K562 (cell line): ENCODE measurements at regions not wholly inside any gene's neighbourhood (a gene's known extent, or its start where the extent isn't known, plus 50 kb on each side); places are given as distances from the start of the nearest gene placed in this dataset.
A peak's percentile ranks its signal among the peaks of the same experiment; 100 is the strongest.

Experiments used
- ARID4B ChIP-seq: sonication (generic); formaldehyde crosslinking; IDR thresholded peaks from 2 replicates; pipeline ENCODE4 v1.8.0; 2022; ENCODE audit warnings: mild to moderate bottlenecking, missing genetic modification reagents
- CC2D1A ChIP-seq: fragments of 450-650 bp; IDR thresholded peaks from 2 replicates; pipeline ENCODE4 v1.6.1; 2017; ENCODE audit warnings: mild to moderate bottlenecking
- E2F1 ChIP-seq: sonication (generic); formaldehyde crosslinking; IDR thresholded peaks from 2 replicates; pipeline ENCODE4 v1.8.1; 2023; ENCODE audit warnings: mild to moderate bottlenecking, missing genetic modification reagents, moderate library complexity
- ETS1 ChIP-seq: conservative IDR thresholded peaks from 2 replicates; pipeline ENCODE4 v1.6.1; 2011; ENCODE audit warnings: low read depth, mild to moderate bottlenecking, low read length; ENCODE audit not compliant: control insufficient read depth
- FOXP4 ChIP-seq: sonication (generic); formaldehyde crosslinking; IDR thresholded peaks from 2 replicates; pipeline ENCODE4 v1.8.0; 2022; ENCODE audit warnings: mild to moderate bottlenecking, missing genetic modification reagents, borderline replicate concordance
- KAT7 ChIP-seq: sonication (generic); formaldehyde crosslinking; IDR thresholded peaks from 2 replicates; pipeline ENCODE4 v1.8.0; 2022; ENCODE audit warnings: missing genetic modification reagents, mild to moderate bottlenecking, borderline replicate concordance
- KDM4B ChIP-seq, 2 experiments: fragments of 450-650 bp in 1 of 2; sonication (generic) in 1 of 2; IDR thresholded peaks; 2 replicates each; pipeline ENCODE4 v1.6.1; 2016 to 2017; ENCODE audit warnings: borderline replicate concordance in 2 of 2, antibody characterized with exemption in 1 of 2, low read depth in 1 of 2, mild to moderate bottlenecking in 1 of 2
- MCM7 ChIP-seq, 2 experiments: fragments of 450-650 bp; IDR thresholded peaks; 2 replicates each; pipeline ENCODE4 v1.6.1; 2016 to 2018
- MEIS2 ChIP-seq: fragments of 450-650 bp; IDR thresholded peaks from 2 replicates; pipeline ENCODE4 v1.6.1; 2014; ENCODE audit warnings: mild to moderate bottlenecking; ENCODE audit not compliant: partially characterized antibody
- NELFE ChIP-seq: IDR thresholded peaks from 2 replicates; pipeline ENCODE4 v1.6.1; 2011; ENCODE audit warnings: mild to moderate bottlenecking; ENCODE audit not compliant: insufficient read depth, insufficient read length
- POLR2H ChIP-seq: IDR thresholded peaks from 2 replicates; pipeline ENCODE4 v1.6.1; 2016; ENCODE audit warnings: missing genetic modification characterization, low read depth, mild to moderate bottlenecking, control low read depth, missing compliant biosample characterization, moderate library complexity
- RNF2 ChIP-seq: sonication (generic); IDR thresholded peaks from 2 replicates; pipeline ENCODE4 v1.6.1; 2016
- SPI1 ChIP-seq: IDR thresholded peaks from 2 replicates; pipeline ENCODE4 v1.6.1; 2011; ENCODE audit warnings: low read depth, low read length, control low read depth, borderline replicate concordance
- ZC3H4 ChIP-seq: sonication (generic); formaldehyde crosslinking; IDR thresholded peaks from 2 replicates; pipeline ENCODE4 v1.9.0; 2021; ENCODE audit warnings: missing genetic modification reagents, borderline replicate concordance
- ZNF518B ChIP-seq: fragments of 250-450 bp; sonication (Bioruptor Pico); IDR thresholded peaks from 2 replicates; pipeline ENCODE4 v1.5.0; 2021; ENCODE audit warnings: mild to moderate bottlenecking, moderate library complexity

GRCh38 chr7:138350701-138351357 lies 109.2 kb upstream of the TRIM24 start (continued):
- TF ChIP-seq CC2D1A (peak; percentile 44; the same call in 1 of the 2 replicates), POLR2H (0 out of 2 replicates have a peak, but pooled peaks have one; percentile 57), MCM7 (IDR thresholded peaks at IDR 0.05) (no peak), NELFE (no peak), ZC3H4 (CRISPR knock-in tag) (no peak), ARID4B (CRISPR knock-in tag) (no peak), ZNF518B (CRISPR knock-in tag) (no peak), SPI1 (no peak), FOXP4 (no peak), ETS1 (no peak), KDM4B (IDR thresholded peaks at IDR 0.05; ENCODE audit: borderline replicate concordance in 2 of 2, low read depth in 1 of 2) (no peak), E2F1 (CRISPR knock-in tag) (no peak), RNF2 (no peak; the same call in 1 of the 2 replicates), KAT7 (CRISPR knock-in tag) (no peak), MEIS2 (no peak)
